ENCODE measurements at regions not wholly inside any gene's neighbourhood (a gene's known extent, or its start where the extent isn't known, plus 50 kb on each side); places are given as distances from the start of the nearest gene placed in this dataset.

GRCh38 chr16:86448306-86448890, 61.9 kb upstream of the FOXF1 start:
- ATAC-seq (no peak), DNase-seq (ENCODE audit: low read depth, low spot score) (no peak)
- Histone ChIP-seq H3K9me3 (ENCODE audit: control insufficient read depth, insufficient read depth, low read depth, low read length) (no peaks in the 10 kb centered on the region), H3K36me3 (ENCODE audit: control insufficient read depth, insufficient read depth, low read length) (no peaks in the 10 kb centered on the region), H3K27ac (ENCODE audit: low read length) (no peak overlapping the region), H3K4me3 (ENCODE audit: low read depth in 2 of 2, low read length in 2 of 2) (no peak overlapping the region), H3K4me1 (ENCODE audit: control insufficient read depth, insufficient read depth, low read length) (no peaks in the 10 kb centered on the region), H3K27me3 (ENCODE audit: control insufficient read depth, insufficient read depth, low read length) (no peaks in the 10 kb centered on the region; the same call in none of the 2 replicates)
- CTCF ChIA-PET = no interaction called here
- in situ Hi-C loops (cut with HindIII; ENCODE audit: low pct_unique_long_range_greater_than_20kb, low sequenced_read_pairs) (no loop called here), intact Hi-C loops (cut with micrococcal nuclease; ENCODE audit: unreplicated experiment) (no loop called here)
- POLR2A ChIA-PET = no interaction called here
- TF ChIP-seq SIN3A (IDR thresholded peaks at IDR 0.05; ENCODE audit: borderline replicate concordance, insufficient read depth, low read depth, low read length) = no peak
- no peak for TF ChIP-seq CTCF (IDR thresholded peaks at IDR 0.05)
- no peak for TF ChIP-seq REST (IDR thresholded peaks at IDR 0.05; ENCODE audit: insufficient read depth in 1 of 2, low read depth in 2 of 2, low read length in 1 of 2)
- no peak for TF ChIP-seq POLR2AphosphoS5 (IDR thresholded peaks at IDR 0.05; ENCODE audit: low read depth, low read length)
- no peak for TF ChIP-seq TCF7L2 (IDR thresholded peaks at IDR 0.05; ENCODE audit: low read depth, low read length)
- BruUV-seq (replicated peaks) = no TSS peak

- no peak overlapping the region for H3K4me3 ChIP-seq (ENCODE audit: low read depth in 2 of 2, low read length in 2 of 2)
- H3K27me3 ChIP-seq (ENCODE audit: control insufficient read depth, insufficient read depth, low read length) = no peaks in the 10 kb centered on the region; the same call in none of the 2 replicates
- no TSS peak for BruUV-seq (replicated peaks)
- ChIA-PET CTCF (no interaction called here), POLR2A (no interaction called here)
- in situ Hi-C loops (cut with HindIII; ENCODE audit: low pct_unique_long_range_greater_than_20kb, low sequenced_read_pairs) (no loop called here), intact Hi-C loops (cut with micrococcal nuclease; ENCODE audit: unreplicated experiment) (no loop called here)
- H3K9me3 ChIP-seq (ENCODE audit: control insufficient read depth, insufficient read depth, low read depth, low read length) = no peaks in the 10 kb centered on the region
- no peaks in the 10 kb centered on the region for H3K36me3 ChIP-seq (ENCODE audit: control insufficient read depth, insufficient read depth, low read length)
- ATAC-seq = no peak
- no peaks in the 10 kb centered on the region for H3K4me1 ChIP-seq (ENCODE audit: control insufficient read depth, insufficient read depth, low read length)
- no peak overlapping the region for H3K27ac ChIP-seq (ENCODE audit: low read length)
- no peak for DNase-seq (ENCODE audit: low read depth, low spot score)
- TF ChIP-seq TCF7L2 (IDR thresholded peaks at IDR 0.05; ENCODE audit: low read depth, low read length) (no peak), CTCF (IDR thresholded peaks at IDR 0.05) (no peak), POLR2AphosphoS5 (IDR thresholded peaks at IDR 0.05; ENCODE audit: low read depth, low read length) (no peak), SIN3A (IDR thresholded peaks at IDR 0.05; ENCODE audit: borderline replicate concordance, insufficient read depth, low read depth, low read length) (no peak), REST (IDR thresholded peaks at IDR 0.05; ENCODE audit: insufficient read depth in 1 of 2, low read depth in 2 of 2, low read length in 1 of 2) (no peak)
Observed at GRCh38 chr16:86449446-86450095, 60.8 kb upstream of the FOXF1 start.

Measured in Panc1 (cell line).